GM18499 (cell line): ENCODE measurements at regions not wholly inside any gene's neighbourhood (a gene's known extent, or its start where the extent isn't known, plus 50 kb on each side); places are given as distances from the start of the nearest gene placed in this dataset.
"Not testable (repeated sequence)": the region's sequence is repeated elsewhere in the genome, so short reads cannot be mapped to it uniquely, and the experiment has no call there.

Experiments used
- ATAC-seq: cut with Tn5 transposase; IDR thresholded peaks from one replicate; pipeline ENCODE4 v1.9.1; 2021; ENCODE audit warnings: moderate number of reproducible peaks; ENCODE audit not compliant: insufficient read depth, unreplicated experiment

DNA sequence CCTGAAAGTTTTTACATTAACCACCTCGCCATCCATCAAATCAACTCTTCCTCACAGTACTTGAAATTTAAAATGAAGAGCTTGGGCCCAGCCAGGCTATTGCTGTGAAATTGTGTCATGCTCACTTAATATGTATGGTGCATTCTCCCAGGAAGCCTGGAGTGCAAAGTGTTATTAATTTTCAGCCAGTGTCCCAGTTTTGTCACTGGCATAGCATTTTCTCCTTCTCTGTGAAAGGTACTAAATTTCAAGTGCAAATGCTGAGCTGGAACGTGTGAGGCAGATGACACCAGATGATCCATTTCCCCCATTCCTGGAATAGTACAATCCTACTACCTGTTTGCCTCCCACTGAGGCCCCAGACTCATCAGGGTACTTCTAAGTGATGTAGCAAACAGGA lies 397.6 kb upstream of the ACTBL2 start:
- no peak for ATAC-seq

DNA sequence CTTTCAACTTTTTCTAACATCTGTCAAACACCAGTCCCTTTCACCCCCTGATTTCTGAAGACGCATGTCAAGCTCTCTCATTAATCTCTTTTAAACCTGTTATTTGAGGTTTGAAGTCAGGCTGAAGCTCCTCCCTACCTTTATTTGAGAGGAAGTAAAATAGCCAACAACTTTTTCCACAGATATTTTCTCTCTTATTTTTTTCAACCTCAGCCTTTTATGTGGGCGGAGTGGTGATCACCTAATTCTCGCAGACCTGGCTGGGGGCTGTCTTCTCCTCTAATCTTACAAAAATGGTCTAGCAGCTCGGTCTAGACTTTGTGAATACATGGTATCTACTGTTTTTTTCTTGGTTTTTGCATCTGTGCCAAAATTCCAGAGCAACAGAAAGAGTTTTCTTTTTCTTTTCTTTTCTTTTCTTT lies 395.7 kb upstream of the ACTBL2 start:
- ATAC-seq, result no peak

DNA sequence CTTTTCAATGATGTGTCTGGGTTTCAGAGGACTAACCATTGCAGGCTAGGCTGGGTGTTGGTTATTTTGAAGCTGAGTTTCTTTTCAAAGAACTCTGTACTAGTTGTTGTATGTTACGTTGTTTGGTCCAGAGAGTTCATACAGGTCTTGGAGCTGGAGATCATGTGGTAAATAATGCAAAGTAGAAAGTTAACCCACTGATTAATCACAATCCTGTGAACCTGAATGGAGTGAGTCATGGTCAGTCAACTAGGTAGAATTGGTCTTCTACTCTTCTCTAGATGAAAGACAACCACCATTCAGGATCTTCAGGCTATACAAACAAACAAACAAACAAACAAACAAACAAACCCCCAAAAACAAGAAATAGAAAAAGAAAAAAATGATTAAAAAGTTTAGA lies 388.9 kb upstream of the ACTBL2 start:
- ATAC-seq, result no peak

DNA sequence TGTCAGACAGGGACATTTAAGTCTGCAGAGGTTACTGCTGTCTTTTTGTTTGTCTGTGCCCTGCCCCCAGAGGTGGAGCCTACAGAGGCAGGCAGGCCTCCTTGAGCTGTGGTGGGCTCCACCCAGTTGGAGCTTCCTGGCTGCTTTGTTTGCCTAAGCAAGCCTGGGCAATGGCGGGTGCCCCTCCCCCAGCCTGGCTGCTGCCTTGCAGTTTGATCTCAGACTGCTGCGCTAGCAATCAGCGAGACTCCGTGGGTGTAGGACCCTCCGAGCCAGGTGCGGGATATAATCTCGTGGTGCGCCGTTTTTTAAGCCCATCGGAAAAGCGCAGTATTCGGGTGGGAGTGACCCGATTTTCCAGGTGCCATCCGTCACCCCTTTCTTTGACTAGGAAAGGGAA lies 387.7 kb upstream of the ACTBL2 start:
- not testable (repeated sequence) for ATAC-seq

DNA sequence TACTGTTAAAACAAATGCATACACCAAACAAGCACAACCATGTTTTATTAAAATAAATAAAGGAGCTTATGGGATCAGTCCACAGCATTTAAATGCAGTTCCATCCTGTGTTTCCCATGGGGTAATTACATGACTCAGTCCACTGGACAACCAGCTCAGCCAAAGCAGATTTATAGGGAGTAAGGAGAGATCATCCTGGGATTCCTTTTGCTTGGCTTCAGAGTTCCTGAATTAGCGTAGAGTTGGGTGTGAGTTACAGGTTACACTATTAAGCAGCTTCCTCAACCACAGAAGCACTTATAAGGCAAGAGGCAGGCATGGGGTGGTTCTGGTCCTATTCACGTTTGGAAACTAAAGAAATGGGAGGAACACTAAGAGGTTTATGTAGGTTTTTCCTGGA lies 381.1 kb upstream of the ACTBL2 start:
- no peak for ATAC-seq

DNA sequence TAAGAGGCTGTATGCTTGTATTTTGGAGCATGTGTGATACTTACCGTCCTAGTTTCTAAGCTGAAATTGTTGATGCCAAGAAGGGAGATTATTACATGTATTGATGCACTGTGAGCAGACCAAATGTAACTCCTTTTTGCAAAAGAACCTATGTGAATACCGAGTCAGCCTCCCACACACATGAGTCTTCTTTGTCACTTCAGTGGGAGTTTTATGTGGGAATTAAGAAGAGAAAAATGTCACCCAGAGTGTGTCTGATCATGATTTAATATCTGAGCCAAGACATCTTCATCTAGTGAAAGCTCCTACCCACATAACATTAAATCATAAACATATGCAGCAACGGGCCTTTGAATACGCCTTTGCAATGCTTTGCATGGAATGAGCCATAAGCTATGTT lies 380.3 kb upstream of the ACTBL2 start:
- ATAC-seq, result no peak

DNA sequence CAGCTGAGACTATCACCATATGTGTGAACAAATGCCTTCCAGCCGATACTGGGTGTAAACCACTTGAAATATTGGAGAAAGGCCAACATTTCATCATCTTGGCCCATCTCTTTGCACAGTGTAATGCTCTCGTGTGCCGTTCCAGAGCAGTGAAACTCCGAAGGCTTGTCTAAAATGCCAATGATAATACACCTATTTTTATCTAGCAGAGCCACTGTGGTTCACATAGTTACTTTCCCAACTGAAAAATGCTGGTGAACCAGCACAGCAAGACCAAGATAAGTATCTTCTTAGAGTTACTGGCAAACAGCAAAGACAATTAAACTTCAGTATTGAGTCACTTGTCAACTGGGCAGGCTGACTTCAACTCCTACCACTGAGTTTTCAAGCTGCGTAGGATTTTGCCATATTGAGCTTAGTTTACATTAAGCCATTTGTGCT lies 379.9 kb upstream of the ACTBL2 start:
- no peak for ATAC-seq

DNA sequence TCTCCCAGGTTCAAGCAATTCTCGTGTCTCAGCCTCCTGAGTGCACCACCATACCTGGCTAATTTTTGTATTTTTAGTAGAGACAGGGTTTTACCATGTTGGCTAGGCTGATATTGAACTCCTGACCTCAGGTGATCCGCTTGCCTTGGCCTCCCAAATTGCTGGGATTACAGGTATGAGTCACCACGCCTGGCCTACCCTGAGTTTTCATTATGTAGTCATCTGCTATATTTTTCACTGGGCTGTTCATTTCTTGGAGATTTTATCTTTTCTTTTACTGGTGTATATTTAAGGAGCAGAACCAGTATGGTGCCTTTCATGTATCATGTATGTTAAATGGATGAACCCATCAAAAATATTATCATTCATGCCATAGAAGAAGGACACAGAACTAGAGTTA lies 377.0 kb upstream of the ACTBL2 start:
- no peak for ATAC-seq

DNA sequence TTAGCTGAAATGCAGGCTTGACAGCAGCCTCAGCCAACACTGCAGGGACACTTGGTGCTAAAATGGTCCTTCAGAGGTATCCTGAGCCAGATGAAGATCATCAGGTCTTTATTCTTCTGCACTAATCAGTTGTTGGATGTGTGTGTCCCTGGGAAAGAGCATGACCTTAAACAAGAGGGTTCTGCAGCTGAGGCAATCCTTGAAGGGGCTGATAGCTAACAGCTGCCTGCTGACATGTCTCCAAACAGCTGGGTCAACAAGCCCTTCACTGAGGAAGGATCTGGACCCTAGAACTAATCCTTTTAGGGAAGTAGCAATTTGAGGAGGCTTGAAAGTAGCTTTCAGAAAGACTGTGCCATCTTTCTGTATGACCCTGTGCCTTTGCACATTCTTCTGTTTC lies 376.3 kb upstream of the ACTBL2 start:
- no peak for ATAC-seq

DNA sequence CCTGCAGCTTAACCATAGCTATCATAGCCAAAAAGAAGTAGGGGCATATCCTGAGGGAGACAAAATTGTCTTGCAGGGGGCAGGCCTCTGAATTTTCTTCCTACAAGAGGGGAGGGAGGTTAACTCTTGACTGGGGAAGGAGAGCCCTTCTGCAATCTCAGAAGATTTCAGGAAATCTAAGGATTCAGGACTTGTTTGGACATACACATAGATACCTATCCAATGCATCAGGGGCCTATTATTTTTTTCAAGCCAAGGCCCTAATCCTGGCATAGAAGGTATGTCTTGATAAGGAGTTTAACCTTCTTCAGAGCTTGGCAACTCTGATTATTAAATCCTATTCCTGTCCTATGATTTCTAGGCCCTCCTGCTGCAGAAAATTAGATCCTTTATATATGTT lies 375.1 kb upstream of the ACTBL2 start:
- ATAC-seq, result no peak

DNA sequence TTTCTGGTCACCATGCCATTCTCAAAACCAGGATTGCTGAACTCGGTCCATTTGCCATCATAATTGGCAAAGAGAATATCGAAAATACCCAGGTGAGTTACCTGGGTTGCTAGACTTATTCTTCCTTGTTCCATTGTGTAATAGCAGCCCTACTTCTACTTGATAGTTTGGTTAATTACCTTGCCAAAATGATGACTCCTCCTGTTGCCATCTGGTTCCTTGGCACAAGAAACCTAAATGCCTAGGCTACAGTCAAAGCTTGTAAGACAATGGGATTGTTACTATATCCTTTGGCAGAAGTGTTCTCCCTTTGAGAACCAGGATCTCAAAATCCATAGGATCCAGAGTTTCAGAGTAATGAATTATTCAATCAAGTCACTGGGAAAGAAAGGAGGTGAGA lies 373.2 kb upstream of the ACTBL2 start:
- no peak for ATAC-seq

DNA sequence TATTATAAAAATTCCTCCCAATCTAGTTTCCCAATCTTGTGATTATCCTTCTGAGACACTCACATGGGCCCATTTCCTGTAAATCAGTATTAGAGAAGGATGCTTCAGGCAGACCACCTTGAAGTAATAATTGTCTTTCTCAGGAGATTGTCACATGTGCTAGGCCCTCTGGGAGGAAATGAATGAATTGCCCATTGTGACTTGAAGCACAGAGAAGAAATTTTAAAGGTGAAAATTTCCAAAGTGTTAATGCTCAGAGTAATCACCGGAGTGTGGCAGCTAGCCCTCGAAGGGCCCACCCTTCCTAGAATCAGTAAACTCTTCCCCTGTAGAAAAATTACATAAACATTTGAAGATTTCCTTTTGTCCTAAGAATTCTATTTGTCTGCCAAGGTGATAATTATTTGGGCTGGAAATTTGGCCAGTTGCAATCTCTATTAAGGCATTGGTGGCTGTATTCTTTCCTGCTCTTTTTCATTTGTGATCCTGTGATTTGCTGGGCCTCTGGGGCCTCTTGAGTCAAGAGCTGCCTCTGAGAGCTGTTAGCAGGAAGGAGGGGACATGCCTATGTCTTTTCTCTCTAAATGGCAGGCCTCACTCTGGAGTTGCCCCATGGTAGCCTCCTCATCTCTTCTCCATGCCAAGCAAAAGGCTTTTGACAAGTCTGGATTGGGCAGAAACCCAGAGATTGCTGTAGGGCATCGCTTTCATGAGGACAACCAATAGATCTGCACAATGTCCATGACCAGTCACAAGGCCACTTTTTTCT lies 371.5 kb upstream of the ACTBL2 start:
- no peak for ATAC-seq

DNA sequence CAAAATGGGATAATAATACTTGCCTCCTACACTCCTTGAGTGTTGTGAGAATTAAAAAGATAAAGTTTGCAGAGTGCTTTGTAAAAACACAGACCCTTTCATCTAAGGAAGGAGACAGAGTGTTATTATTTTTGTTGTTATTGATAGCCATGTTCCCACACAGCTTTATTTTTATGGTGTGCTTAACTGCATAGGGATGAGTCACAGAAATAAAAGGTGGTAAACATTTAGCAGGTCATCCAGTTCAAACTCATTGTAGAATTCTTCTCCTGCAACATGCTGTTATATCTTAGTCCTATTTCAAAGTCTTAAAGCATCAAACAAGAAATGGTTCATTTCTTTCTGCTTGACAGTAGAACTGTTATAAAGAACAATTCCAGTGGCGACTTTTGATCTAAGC lies 367.5 kb upstream of the ACTBL2 start:
- ATAC-seq, result no peak

DNA sequence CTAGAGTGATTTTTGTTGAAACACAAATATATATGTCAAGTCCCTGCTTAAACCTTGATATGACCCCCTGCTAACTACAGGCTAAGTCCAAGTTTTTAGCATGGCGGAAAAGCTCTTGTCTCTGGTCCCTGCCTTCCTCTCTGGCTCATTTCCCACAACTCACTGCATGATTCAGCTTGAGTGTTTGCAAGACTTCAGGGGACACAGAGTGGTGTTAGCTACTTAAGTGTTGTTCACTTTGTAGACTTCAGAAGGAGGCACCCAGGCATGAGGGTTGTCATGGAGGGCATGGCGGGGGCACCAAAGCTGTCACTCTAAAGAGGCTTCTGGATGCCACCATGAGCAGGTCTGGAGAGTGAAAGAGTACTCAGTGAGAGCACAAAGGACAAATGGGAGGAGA lies 362.4 kb upstream of the ACTBL2 start:
- no peak for ATAC-seq

DNA sequence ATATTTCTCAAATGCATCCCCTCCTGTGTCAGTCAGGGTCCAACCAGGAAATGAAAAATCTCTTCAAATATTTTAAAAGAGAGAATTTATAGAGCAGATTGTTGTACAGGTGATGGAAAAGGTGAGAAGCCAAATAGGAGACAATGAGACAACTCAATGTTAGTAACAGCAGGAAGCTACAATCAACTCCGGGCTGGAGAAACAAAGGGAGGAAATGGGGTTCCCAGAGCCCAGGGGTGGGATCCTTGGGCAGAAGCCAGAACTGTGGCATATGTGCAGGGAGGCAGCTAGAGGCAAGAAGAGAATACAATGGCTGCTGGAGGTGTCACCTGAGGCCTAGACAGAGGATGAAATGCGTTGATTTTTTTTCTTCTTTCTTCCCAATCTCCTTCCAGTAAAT lies 361.8 kb upstream of the ACTBL2 start:
- no peak for ATAC-seq

DNA sequence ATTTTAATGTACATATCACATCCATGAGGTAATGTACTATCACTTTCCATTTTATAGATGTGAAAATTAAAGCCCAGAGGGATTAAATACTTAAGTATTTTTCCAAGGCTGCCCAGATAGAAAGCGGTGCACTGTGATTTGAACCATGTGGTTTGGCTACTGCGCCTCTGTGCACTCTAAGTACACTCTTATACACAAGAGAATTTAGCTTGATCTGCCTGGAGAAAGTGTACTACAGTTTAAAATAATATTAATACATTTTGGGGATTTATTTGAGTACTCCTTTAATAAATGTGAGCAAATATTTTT lies 360.4 kb upstream of the ACTBL2 start:
- no peak for ATAC-seq

DNA sequence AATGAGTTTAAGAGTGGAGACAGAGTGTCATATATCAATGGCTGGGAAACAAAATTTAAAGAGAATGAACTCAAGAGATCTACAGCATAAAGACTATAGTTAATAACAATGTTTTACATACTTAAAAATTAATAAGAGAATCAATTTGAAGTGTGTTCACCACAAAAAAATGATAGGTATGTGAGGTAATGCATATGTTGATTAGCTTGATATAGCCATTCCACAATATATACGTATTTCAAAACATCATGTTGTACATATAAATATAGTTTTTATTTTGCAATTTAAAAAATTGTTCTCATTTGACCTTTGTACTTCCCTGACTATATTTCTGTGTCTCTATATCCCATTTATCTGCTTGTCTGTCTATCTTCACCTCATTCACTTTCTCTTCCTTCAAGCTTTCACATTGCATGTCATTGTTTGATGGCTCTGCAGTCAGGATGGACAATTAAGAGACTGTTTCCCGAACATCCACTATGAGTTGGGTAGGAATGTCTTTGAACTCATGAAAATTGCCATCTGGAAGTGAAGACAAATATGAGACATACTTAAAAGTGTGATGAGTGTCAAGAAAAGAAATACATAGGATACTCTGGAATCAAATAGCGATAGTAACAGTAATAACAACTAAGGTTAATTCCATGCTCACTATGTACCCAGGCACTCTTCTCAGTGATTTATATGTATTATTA lies 359.9 kb upstream of the ACTBL2 start:
- no peak for ATAC-seq

DNA sequence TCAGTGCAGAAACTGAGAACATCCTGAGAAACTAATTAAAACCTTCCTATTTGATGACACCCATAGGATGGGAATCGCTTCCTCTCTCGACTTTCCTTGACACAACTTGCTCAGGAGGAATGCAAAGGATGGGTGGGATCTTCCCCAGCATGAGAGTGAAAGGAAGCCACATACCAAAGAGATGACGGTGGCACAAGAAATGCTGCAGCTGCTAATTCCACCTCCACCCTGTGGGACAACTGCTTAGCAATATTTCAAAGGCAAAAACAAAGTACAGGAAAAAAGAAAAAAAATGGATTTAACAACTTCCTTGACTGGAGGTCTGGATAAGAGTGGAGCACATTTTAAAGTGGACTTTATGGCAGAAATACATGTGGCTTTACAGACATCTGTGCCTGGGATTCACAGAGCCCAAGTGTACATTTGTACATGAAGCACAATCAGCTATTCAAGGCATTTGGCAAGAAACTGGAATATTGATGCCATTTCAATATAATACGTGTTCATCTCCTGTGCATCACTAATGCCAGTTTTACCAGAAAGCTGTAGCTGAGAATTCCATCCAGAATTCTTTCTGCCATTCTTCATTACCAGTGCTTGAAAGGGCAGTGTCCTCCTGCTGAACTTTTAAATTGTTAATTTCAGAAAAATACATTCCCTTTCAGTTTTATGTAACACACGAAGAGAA lies 359.2 kb upstream of the ACTBL2 start:
- ATAC-seq, result no peak

DNA sequence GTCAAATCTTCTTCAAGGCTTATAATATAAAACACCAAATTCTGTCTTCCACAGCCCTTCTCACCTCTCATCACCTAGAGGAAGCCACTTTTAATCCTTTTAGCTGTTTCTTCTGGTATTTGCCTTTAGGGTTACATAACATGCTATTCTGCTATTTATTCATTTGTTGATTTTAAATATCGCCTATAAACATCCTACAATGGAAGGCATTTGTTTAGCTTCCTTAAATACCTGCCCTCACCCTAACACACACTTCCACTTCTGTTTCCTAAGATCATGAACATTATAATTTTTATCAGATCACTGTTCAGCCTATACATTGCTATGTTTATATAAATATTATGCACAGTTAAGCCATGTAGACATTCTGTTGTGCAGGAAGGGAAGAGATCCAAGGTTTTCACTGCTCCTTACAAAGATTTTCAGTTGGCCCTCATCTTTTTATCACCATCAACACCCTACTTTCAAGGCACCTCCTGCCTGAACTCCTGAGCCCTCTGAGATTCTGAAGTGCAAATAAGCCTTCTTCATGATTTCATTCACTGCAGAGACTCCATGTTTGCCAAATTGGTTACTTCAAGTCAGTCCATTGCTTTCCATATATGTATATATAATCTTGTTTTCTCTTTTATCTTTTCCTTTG lies 356.9 kb upstream of the ACTBL2 start:
- no peak for ATAC-seq

DNA sequence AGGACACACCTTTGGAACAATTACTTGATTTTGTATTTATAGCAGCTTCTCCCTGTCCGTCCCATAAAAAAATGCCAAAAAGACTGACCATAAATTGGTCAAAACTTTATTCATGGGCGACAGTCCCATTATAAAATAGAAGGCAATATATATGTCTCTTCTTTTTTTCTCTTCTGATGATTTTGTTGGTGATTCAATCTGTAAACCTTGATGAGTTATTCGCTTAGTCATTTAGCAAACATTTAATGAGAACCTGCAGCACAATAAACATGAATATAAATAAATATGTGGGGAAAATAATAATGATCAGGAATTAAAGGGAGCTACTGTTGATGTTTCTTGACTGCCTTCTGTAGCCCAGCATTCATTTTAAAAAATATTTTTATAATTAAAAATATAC lies 356.4 kb upstream of the ACTBL2 start:
- ATAC-seq, result no peak

DNA sequence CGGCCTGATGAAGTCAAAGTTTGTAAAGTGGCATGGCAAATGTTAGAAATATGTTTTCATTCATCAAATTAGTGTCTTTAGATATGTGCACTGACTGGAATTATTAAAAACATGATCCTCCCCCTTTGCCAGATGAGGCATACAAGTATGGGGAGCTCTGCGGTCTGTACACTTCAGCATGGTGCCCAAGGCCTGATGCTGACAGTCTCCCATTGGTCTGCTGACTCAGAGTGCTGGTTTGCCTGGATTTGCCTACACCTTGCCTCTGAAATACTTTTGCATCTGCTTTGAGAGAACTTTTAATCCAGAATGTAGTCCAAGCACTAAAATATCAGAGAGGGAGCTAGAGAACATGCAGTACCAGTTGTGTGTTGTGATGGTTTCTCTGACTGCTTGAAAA lies 354.3 kb upstream of the ACTBL2 start:
- no peak for ATAC-seq
